GDM1 (cell line): ENCODE measurements at regions not wholly inside any gene's neighbourhood (a gene's known extent, or its start where the extent isn't known, plus 50 kb on each side); places are given as distances from the start of the nearest gene placed in this dataset.
"Not testable (repeated sequence)": the region's sequence is repeated elsewhere in the genome, so short reads cannot be mapped to it uniquely, and the experiment has no call there.

Experiments used
- DNase-seq: peaks from one replicate; lab custom pipeline; 2025; lab: John Stamatoyannopoulos, UW

DNA sequence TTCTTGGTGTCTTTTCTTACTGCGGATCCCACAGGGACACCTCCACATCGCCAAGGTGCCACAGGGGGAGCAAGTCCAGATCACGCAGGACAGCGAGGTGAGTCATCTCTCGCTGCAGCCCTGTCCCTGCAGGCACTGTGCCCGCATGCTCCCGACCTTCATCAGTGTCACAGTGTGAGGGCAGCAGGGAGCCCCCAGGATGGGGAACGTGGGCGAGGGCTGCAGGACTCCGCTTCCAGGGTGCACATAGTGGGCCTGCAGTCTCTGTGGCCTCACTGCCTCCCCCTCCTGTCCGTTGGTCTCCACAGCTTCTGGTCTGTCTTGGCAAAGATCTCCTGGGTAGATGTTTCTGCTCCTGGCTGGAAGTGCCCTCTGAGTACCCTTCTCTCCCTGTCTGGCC, 78.0 kb downstream of the NPIPB11 start:
- not testable (repeated sequence) for DNase-seq

DNA sequence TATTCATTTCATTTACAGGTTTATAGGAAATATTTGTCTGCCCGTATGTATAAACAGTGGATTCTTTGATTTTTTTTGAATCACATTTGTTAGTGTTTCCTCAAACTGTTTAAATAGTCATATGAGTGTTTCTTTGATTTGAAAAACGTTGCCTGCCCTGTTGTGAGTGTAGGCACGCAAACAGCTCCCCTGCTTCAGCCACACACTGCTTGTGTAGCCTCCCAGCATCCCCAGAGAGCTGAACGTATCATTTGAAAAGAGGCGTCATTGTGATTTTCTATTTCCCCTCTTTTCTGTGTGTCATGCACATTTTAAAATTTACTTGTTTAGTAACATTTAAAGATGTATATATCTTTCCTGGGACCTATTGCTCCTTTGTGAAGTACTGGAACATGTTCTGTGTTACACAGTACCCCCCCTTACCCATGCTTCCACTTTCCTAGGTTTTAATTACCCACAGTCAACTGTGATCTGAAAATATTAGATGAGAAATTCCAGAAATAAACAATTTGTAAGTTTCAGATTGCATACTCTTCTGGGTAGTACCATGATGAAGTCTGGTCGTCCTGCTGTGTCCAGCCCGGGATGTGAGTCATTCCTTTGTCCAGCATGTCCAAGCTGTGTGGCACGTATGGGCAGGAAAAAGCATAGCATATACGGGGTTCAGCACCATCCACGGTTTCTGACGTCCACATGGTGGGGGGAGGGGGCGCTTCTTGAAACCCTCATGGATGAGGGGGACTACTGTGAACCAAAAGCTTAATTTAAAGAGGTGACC, 78.7 kb downstream of the NPIPB11 start:
- not testable (repeated sequence) for DNase-seq

DNA sequence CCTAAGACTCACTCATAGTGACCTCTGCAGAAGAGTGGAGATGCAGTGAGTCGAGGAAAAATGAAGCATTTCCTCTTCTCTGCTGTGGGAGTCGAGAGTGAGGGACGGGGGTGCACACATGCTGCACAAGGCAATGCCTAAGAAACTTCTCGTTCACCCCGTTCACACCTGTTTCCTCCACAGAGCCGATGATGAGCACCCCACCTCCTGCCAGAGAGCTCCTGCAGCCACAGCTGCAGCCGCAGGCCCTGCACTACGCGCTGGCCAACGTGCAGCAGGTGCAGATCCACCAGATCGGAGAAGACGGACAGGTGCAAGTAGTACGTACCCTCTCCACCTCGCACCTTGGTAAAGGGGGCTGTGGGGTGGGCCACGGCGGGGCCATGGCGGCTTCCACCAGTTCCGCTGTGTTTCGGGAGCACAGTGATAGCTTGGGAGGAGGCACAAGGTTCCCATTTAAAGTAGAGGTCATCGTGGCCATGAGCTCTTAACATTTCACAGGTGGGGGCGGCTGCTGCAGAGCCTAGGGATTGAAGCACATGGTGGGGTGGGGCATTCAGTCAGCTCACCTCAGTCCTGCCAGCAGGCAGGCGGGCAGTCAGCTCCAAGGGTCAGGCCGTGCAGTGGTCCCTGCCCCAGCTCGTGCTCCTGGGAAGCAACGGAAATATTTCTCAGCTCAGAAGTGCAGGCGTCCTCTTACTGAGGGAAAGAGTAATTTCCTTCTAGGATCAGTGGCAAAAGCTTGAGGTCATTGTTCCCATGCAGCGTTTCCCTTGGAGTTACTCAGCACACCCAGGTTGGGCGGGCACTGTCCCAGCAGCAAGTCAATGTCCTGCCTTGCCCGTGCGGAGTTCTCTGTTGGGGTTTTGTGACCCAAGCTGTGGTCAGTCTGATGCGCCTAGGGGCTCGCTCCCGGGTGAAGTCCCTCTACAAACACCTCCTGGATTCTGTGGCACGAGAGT, 80.1 kb downstream of the NPIPB11 start:
- DNase-seq = not testable (repeated sequence)

GRCh38 chr16:29323725-29324124, 82.8 kb downstream of the NPIPB11 start:
- DNase-seq = not testable (repeated sequence)

- DNase-seq = no peak
Observed at GRCh38 chr16:29321585-29321984, 84.9 kb downstream of the NPIPB11 start.

- no peak for DNase-seq
Observed at GRCh38 chr16:29321000-29321393, 85.5 kb downstream of the NPIPB11 start.

GRCh38 chr16:29320274-29320999, 86.1 kb downstream of the NPIPB11 start:
- DNase-seq = no peak

DNA sequence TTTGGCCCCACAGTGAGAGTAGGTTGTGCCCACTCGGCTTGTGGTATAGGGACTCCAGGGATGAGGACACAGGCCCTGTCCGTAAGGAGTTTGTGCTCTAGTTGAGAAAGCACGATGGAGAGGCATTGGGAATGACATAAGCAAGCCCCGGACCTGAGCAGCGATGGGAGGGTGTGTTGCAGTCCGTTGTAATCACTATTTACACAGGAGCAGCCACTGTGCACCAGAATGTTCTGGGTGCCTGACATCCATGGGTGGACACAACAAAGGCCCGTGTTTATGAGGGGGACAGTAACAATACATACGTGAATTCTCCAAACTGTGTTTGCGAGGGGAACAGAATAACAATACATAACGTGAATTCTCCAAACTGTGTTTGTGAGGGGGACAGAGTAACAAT, 86.8 kb downstream of the NPIPB11 start:
- DNase-seq = no peak

DNA sequence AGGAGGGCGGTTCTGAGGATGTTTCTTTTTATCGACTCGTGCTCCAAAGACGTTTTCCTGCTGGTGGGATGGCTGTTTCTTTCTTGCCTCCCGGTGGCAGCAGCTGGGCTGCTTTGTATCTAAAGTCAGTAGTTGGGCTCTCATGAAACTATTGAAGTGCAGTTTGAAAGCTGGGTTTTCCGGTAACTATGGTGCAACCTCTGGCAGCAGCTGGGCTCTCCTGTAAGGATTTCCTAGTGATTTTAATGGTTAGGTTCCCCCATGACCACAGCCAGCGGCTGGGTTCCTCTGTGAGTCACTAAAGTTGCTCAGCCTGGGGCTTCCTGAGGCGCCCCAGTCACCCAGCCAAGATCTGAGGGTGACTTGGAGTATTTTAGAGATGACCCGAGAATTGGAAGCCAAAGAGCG, 87.9 kb downstream of the NPIPB11 start:
- peak; percentile 30 for DNase-seq

DNA sequence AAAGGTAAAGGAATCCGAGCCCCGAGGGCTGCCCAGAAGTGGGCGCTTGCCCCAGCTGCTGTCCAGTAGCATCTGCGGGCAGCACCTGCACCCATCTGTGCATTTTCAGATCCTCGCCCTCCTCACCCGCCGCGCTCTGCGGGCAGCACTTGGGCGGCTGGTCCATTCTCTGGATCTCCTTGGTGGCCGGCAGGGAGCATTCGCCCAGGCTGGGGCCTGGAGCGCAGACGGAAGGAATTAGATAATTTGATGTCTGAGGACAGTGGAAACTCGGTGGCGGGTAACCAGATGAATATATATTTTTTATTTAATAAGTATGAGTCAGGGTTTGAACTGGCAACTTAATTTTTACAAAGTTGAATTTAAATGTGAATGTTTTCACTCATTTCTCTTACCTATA, 88.5 kb downstream of the NPIPB11 start:
- DNase-seq = no peak

- no peak for DNase-seq
Observed at GRCh38 chr16:29317269-29317668, 89.2 kb downstream of the NPIPB11 start.

- DNase-seq = no peak
Observed at GRCh38 chr16:29316761-29317183, 89.7 kb downstream of the NPIPB11 start.

DNA sequence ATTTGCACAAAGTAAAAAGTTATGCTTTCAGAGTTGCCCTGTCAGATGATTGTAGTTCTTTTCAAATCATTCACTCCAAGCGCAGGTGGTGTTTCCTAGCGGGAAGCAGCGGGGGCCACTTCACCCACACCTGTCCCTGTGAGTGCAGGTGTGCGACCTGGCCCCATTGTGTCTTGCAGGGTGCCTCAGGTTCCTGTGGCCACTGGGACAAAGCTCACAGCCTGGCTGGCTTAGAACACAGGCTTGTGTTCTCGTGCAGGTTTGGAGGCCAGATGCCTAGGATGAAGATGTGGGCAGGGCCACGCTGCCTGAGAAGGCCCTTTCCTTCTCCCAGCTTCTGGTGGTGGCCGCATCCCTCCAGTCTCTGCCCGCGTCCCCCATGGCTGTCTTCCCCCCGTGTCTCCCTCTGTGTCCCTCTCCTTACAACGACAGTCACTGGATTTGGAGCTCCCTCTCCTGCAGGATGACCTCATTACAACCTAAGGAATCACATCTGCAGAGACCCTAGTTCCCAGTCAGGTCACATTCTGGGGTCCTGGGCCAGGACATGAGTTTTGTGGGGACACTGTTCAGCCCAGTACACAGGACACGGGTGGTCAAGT, 90.5 kb downstream of the NPIPB11 start:
- DNase-seq = no peak

DNA sequence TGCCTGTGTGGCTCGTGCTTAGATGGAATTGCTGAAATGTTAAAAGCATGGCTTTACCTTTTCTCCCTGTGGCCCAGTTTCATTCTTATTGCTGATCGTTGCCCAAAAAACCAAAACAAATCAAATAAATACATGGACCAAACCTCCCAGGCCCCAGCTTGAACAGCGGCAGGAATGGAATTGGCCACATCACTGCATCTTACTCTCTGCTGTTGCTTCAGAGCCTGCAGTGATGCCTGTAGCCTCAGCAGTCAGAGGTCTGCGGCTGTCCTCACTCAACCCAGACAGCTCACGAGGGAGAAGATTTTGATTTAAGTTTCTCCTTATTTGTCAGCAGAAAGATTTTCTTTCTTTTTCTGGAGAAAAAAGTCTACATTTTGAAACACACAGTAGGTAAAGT, 91.5 kb downstream of the NPIPB11 start:
- DNase-seq = no peak

- DNase-seq = no peak
Observed at GRCh38 chr16:29314292-29314934, 92.1 kb downstream of the NPIPB11 start.

- DNase-seq = no peak
Observed at GRCh38 chr16:29313559-29314048, 92.9 kb downstream of the NPIPB11 start.

GRCh38 chr16:29312835-29313558, 93.5 kb downstream of the NPIPB11 start:
- no peak for DNase-seq

DNA sequence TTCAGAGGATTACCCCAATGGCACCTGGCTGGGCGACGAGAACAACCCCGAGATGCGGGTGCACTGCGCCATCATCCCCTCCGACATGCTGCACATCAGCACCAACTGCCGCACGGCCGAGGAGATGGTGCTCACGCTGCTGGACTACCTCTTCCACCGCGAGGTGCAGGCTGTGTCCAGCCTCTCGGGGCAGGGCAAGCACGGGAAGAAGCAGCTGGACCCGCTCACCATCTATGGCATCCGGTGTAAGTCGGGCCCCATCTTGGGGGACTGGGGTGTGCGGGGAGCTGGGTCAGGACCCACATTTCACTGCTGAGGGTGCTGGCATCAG, 94.2 kb downstream of the NPIPB11 start:
- DNase-seq = not testable (repeated sequence)

DNA sequence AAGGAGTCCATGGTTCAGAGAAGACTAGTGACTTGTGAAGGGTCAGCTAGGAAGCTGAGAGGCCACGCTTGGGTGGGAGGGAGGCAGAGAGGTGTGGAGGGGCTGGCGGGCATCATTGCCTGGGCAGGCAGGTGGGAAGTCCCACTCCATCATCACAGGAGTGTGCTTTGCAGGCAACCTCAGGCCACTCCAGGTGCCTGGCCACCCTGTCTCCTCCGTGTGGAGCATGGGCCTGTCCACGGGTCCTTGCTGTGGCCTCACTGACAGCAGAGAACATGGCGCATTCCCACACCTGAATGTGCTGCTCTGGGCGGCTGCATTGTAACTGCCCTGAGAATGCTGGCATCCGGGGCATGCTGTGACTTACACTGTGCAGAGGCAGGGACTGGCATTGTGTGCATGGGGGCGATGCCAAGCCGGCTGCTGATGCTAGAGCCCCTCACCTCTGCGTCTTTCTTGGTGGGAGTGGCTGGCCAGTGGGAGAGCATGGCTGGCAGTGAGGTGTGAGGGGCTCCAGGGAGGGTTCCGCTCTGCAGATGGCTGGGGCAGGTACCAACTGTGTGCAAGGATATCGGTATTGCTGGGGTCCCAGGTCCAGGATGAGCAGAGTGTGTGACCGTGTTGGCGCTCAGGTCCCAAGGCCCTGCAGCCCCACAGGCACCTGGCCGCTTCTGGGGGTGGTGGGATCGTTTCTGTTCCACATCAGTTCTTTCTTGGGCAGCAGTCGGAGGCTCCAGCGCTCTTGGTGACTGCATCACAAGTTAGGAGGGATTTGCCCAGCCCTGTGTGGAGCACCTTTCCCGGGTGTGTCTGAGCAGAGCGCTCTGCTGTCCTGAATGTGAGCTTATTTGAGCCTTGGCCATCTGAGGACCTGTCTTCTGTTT, 94.8 kb downstream of the NPIPB11 start:
- no peak for DNase-seq
